DOHH2 (cell line): ENCODE measurements at regions not wholly inside any gene's neighbourhood (a gene's known extent, or its start where the extent isn't known, plus 50 kb on each side); places are given as distances from the start of the nearest gene placed in this dataset.

Experiments
- H3F3A ChIP-seq: fragments of 200-600 bp; sonication (generic), shearing (Covaris generic); 2 replicates; pipeline ENCODE4 v1.6.0; 2016; ENCODE audit warnings: antibody characterized with exemption, mild to moderate bottlenecking; ENCODE audit not compliant: control insufficient read depth, insufficient read depth
- H3K27ac ChIP-seq: fragments of 200-600 bp; sonication (generic); 2 replicates; pipeline ENCODE4 v1.5.1; 2014; ENCODE audit warnings: low read depth, mild to moderate bottlenecking, low read length, moderate library complexity
- H3K27me3 ChIP-seq: fragments of 200-600 bp; sonication (generic); 2 replicates; pipeline ENCODE4 v1.6.1; 2014; ENCODE audit warnings: mild to moderate bottlenecking, low read length, mixed read lengths; ENCODE audit not compliant: control insufficient read depth
- H3K36me3 ChIP-seq: fragments of 200-600 bp; sonication (generic); 2 replicates; pipeline ENCODE4 v1.6.1; 2014; ENCODE audit warnings: mild to moderate bottlenecking, low read length, moderate library complexity, mixed read lengths; ENCODE audit not compliant: control insufficient read depth
- H3K4me1 ChIP-seq: fragments of 200-600 bp; sonication (generic); 2 replicates; pipeline ENCODE4 v1.6.1; 2014; ENCODE audit warnings: mild to moderate bottlenecking, low read length, mixed read lengths; ENCODE audit not compliant: control insufficient read depth
- H3K4me2 ChIP-seq: fragments of 200-600 bp; sonication (generic); 2 replicates; pipeline ENCODE4 v1.6.0; 2014; ENCODE audit warnings: mild to moderate bottlenecking, low read length, moderate library complexity
- H3K4me3 ChIP-seq: fragments of 200-600 bp; sonication (generic); 2 replicates; pipeline ENCODE4 v1.5.1; 2014; ENCODE audit warnings: mild to moderate bottlenecking, low read length, mixed read lengths
- H3K79me2 ChIP-seq: fragments of 200-600 bp; sonication (generic); 2 replicates; pipeline ENCODE4 v1.6.1; 2014; ENCODE audit warnings: mild to moderate bottlenecking, low read length, mixed read lengths; ENCODE audit not compliant: control insufficient read depth
- H3K9me2 ChIP-seq: fragments of 200-600 bp; sonication (generic); replicated peaks from 2 replicates; pipeline ENCODE4 v1.6.1; 2014; ENCODE audit warnings: mild to moderate bottlenecking, low read length, mixed read lengths; ENCODE audit not compliant: control insufficient read depth
- H3K9me3 ChIP-seq: fragments of 200-600 bp; sonication (generic); 2 replicates; pipeline ENCODE4 v1.6.1; 2014; ENCODE audit warnings: antibody characterized with exemption, low read length, mixed read lengths; ENCODE audit not compliant: control insufficient read depth, insufficient read depth
- H4K20me1 ChIP-seq: fragments of 200-600 bp; sonication (generic); 2 replicates; pipeline ENCODE4 v1.6.0; 2014; ENCODE audit warnings: low read depth, mild to moderate bottlenecking, antibody characterized with exemption, low read length, moderate library complexity; ENCODE audit not compliant: control insufficient read depth, insufficient read depth
- CTCF ChIP-seq: fragments of 200-600 bp; sonication (generic); IDR thresholded peaks from one replicate; pipeline ENCODE4 v1.5.1; 2014; ENCODE audit warnings: antibody characterized with exemption, mild to moderate bottlenecking, low read depth, low read length; ENCODE audit not compliant: poor library complexity, severe bottlenecking
- EZH2phosphoT487 ChIP-seq: fragments of 200-600 bp; sonication (generic); IDR thresholded peaks from 2 replicates; pipeline ENCODE4 v1.6.1; 2017; ENCODE audit warnings: borderline replicate concordance, mild to moderate bottlenecking, antibody characterized with exemption, low read length, moderate library complexity, mixed read lengths

GRCh38 chr2:238595750-238596570, 169.2 kb downstream of the ASB1 start:
- no peak for TF ChIP-seq CTCF
- TF ChIP-seq EZH2phosphoT487 = no peak
- H3K4me1 ChIP-seq = no peaks in the 10 kb centered on the region
- H3K4me3 ChIP-seq = no peak overlapping the region
- no peaks in the 10 kb centered on the region for H3K27me3 ChIP-seq
- no peaks in the 10 kb centered on the region for H4K20me1 ChIP-seq
- H3K79me2 ChIP-seq = no peaks in the 10 kb centered on the region
- H3K9me3 ChIP-seq = no peaks in the 10 kb centered on the region
- no peak overlapping the region for H3K27ac ChIP-seq
- no peaks in the 10 kb centered on the region for H3K9me2 ChIP-seq
- no peak overlapping the region for H3K4me2 ChIP-seq
- no peaks in the 10 kb centered on the region for H3K36me3 ChIP-seq
- no peaks in the 10 kb centered on the region for H3F3A ChIP-seq

GRCh38 chr2:238596571-238597551, 170.1 kb downstream of the ASB1 start:
- no peak overlapping the region for H3K4me2 ChIP-seq
- H3K9me3 ChIP-seq = no peaks in the 10 kb centered on the region
- no peaks in the 10 kb centered on the region for H3F3A ChIP-seq
- H3K9me2 ChIP-seq = no peaks in the 10 kb centered on the region
- H3K27me3 ChIP-seq = no peaks in the 10 kb centered on the region
- no peaks in the 10 kb centered on the region for H3K79me2 ChIP-seq
- no peaks in the 10 kb centered on the region for H3K4me1 ChIP-seq
- no peak for TF ChIP-seq EZH2phosphoT487
- TF ChIP-seq CTCF = no peak
- no peaks in the 10 kb centered on the region for H4K20me1 ChIP-seq
- H3K36me3 ChIP-seq = no peaks in the 10 kb centered on the region
- no peak overlapping the region for H3K27ac ChIP-seq
- no peak overlapping the region for H3K4me3 ChIP-seq

GRCh38 chr2:238597638-238598528, 171.2 kb downstream of the ASB1 start:
- TF ChIP-seq CTCF (no peak), EZH2phosphoT487 (no peak)
- Histone ChIP-seq H3K27me3 (no peaks in the 10 kb centered on the region), H3K9me2 (no peaks in the 10 kb centered on the region), H3K9me3 (no peaks in the 10 kb centered on the region), H3K4me1 (no peaks in the 10 kb centered on the region), H3K27ac (no peak overlapping the region), H3K4me2 (no peak overlapping the region), H4K20me1 (no peaks in the 10 kb centered on the region), H3K36me3 (no peaks in the 10 kb centered on the region), H3F3A (no peaks in the 10 kb centered on the region), H3K79me2 (no peaks in the 10 kb centered on the region), H3K4me3 (no peak overlapping the region)
